H9 (cell line): ENCODE measurements at regions not wholly inside any gene's neighbourhood (a gene's known extent, or its start where the extent isn't known, plus 50 kb on each side); places are given as distances from the start of the nearest gene placed in this dataset.

ENCODE experiments used
- DNase-seq: peaks from one replicate; pipeline ENCODE4 v3.0.0-alpha.2; 2017
- H2AFZ ChIP-seq: one replicate; pipeline ENCODE4 v1.6.1; 2013; ENCODE audit warnings: mild to moderate bottlenecking, low read length, control low read depth, moderate library complexity
- H2AK5ac ChIP-seq: 2 replicates; pipeline ENCODE4 v1.6.1; 2013; ENCODE audit warnings: low read length, control low read depth, mixed read lengths; ENCODE audit not compliant: insufficient read length
- H2BK120ac ChIP-seq: one replicate; pipeline ENCODE4 v1.6.1; 2013; ENCODE audit warnings: low read depth, mild to moderate bottlenecking, low read length, control low read depth, inconsistent platforms; ENCODE audit not compliant: poor library complexity, severe bottlenecking
- H2BK12ac ChIP-seq: 2 replicates; pipeline ENCODE4 v1.6.1; 2013; ENCODE audit warnings: low read length, control low read depth, mixed read lengths, low read depth; ENCODE audit not compliant: insufficient read length
- H2BK15ac ChIP-seq: 2 replicates; pipeline ENCODE4 v1.6.1; 2013; ENCODE audit warnings: low read depth, low read length, control low read depth
- H2BK20ac ChIP-seq: one replicate; pipeline ENCODE4 v1.6.1; 2013; ENCODE audit warnings: low read depth, mild to moderate bottlenecking, low read length, control low read depth, inconsistent platforms; ENCODE audit not compliant: poor library complexity, severe bottlenecking
- H2BK5ac ChIP-seq: 2 replicates; pipeline ENCODE4 v1.6.1; 2013; ENCODE audit warnings: low read length, control low read depth, mixed read lengths; ENCODE audit not compliant: insufficient read length
- H3K14ac ChIP-seq: 2 replicates; pipeline ENCODE4 v1.6.1; 2013; ENCODE audit warnings: low read length, control low read depth; ENCODE audit not compliant: insufficient read depth
- H3K18ac ChIP-seq: 2 replicates; pipeline ENCODE4 v1.6.1; 2013; ENCODE audit warnings: low read depth, mild to moderate bottlenecking, mixed read lengths, low read length, control low read depth; ENCODE audit not compliant: insufficient read length
- H3K23ac ChIP-seq: 2 replicates; pipeline ENCODE4 v1.6.1; 2013; ENCODE audit warnings: low read length, control low read depth, mixed read lengths, low read depth; ENCODE audit not compliant: insufficient read length
- H3K23me2 ChIP-seq: 2 replicates; pipeline ENCODE4 v1.6.1; 2013; ENCODE audit warnings: low read depth, mild to moderate bottlenecking, mixed read lengths, low read length, control low read depth; ENCODE audit not compliant: insufficient read length, poor library complexity, severe bottlenecking
- H3K27ac ChIP-seq: 2 replicates; pipeline ENCODE4 v1.5.1; 2013; ENCODE audit warnings: low read length, control low read depth, mixed read lengths, low read depth; ENCODE audit not compliant: insufficient read length
- H3K27me3 ChIP-seq: 2 replicates; pipeline ENCODE4 v1.6.1; 2013; ENCODE audit warnings: low read length, control low read depth, inconsistent platforms; ENCODE audit not compliant: insufficient read depth
- H3K4ac ChIP-seq: 2 replicates; pipeline ENCODE4 v1.6.1; 2013; ENCODE audit warnings: low read depth, mild to moderate bottlenecking, control low read depth, inconsistent platforms, low read length, moderate library complexity
- H3K4me1 ChIP-seq: 2 replicates; pipeline ENCODE4 v1.6.1; 2013; ENCODE audit warnings: low read length, control low read depth, inconsistent platforms; ENCODE audit not compliant: insufficient read depth
- H3K4me2 ChIP-seq: 2 replicates; pipeline ENCODE4 v1.6.1; 2013; ENCODE audit warnings: low read length, control low read depth, mixed read lengths; ENCODE audit not compliant: insufficient read length, insufficient read depth
- H3K56ac ChIP-seq: 2 replicates; pipeline ENCODE4 v1.6.1; 2013; ENCODE audit warnings: low read depth, mild to moderate bottlenecking, mixed read lengths, low read length, control low read depth; ENCODE audit not compliant: insufficient read length
- H3K79me1 ChIP-seq: 2 replicates; pipeline ENCODE4 v1.6.1; 2013; ENCODE audit warnings: low read depth, mild to moderate bottlenecking, moderate library complexity, low read length, control low read depth, inconsistent platforms; ENCODE audit not compliant: insufficient read depth, poor library complexity, severe bottlenecking
- H3K79me2 ChIP-seq: 2 replicates; pipeline ENCODE4 v1.6.1; 2013; ENCODE audit warnings: low read length, control low read depth, inconsistent platforms; ENCODE audit not compliant: insufficient read depth
- H3K9ac ChIP-seq: 2 replicates; pipeline ENCODE4 v1.6.1; 2013; ENCODE audit warnings: low read length, control low read depth, mixed read lengths; ENCODE audit not compliant: insufficient read length; ENCODE audit errors: extremely low read depth
- H3K9me3 ChIP-seq: one replicate; pipeline ENCODE4 v1.6.1; 2013; ENCODE audit warnings: low read depth, low read length, inconsistent platforms; ENCODE audit not compliant: control insufficient read depth
- H3T11ph ChIP-seq: one replicate; pipeline ENCODE4 v1.6.1; 2013; ENCODE audit warnings: mild to moderate bottlenecking, low read length, control low read depth, inconsistent platforms
- H4K20me1 ChIP-seq: one replicate; pipeline ENCODE4 v1.6.1; 2013; ENCODE audit not compliant: control insufficient read depth, insufficient read length, insufficient read depth
- H4K5ac ChIP-seq: 2 replicates; pipeline ENCODE4 v1.6.1; 2013; ENCODE audit warnings: low read depth, mild to moderate bottlenecking, mixed read lengths, low read length, control low read depth; ENCODE audit not compliant: insufficient read length
- H4K8ac ChIP-seq: replicated peaks from 2 replicates; pipeline ENCODE4 v1.6.1; 2013; ENCODE audit warnings: low read length, control low read depth, mixed read lengths, low read depth; ENCODE audit not compliant: insufficient read length
- H4K91ac ChIP-seq: 2 replicates; pipeline ENCODE4 v1.6.1; 2013; ENCODE audit warnings: low read depth, mild to moderate bottlenecking, moderate library complexity, mixed read lengths, low read length, control low read depth; ENCODE audit not compliant: insufficient read length
- H3K27ac Mint-ChIP-seq, 3 experiments: 2 replicates in 2 of 3; 3 replicates in 1 of 3; pipeline ENCODE4 v1.8.0; 2020 to 2021; ENCODE audit warnings: mixed read lengths in 3 of 3, mild to moderate bottlenecking in 1 of 3, moderate library complexity in 1 of 3
- H3K27me3 Mint-ChIP-seq: 2 replicates; pipeline ENCODE4 v1.8.0; 2021; ENCODE audit warnings: low read depth, mild to moderate bottlenecking, moderate library complexity, mixed read lengths
- H3K36me3 Mint-ChIP-seq, 3 experiments: 2 replicates in 2 of 3; 3 replicates in 1 of 3; pipeline ENCODE4 v1.8.0; 2020 to 2021; ENCODE audit warnings: low read depth in 3 of 3, mixed read lengths in 3 of 3; ENCODE audit not compliant: insufficient read depth in 1 of 3
- H3K4me1 Mint-ChIP-seq, 2 experiments: 2 replicates each; pipeline ENCODE4 v1.8.0; 2020; ENCODE audit warnings: mixed read lengths in 2 of 2
- H3K4me3 Mint-ChIP-seq, 2 experiments: 2 replicates in 1 of 2; 3 replicates in 1 of 2; pipeline ENCODE4 v1.8.0; 2020 to 2021; ENCODE audit warnings: mild to moderate bottlenecking in 2 of 2, mixed read lengths in 2 of 2, moderate library complexity in 1 of 2
- H3K9me3 Mint-ChIP-seq, 2 experiments: 2 replicates in 1 of 2; 3 replicates in 1 of 2; pipeline ENCODE4 v1.8.0; 2020; ENCODE audit warnings: mild to moderate bottlenecking in 2 of 2, mixed read lengths in 2 of 2, moderate library complexity in 1 of 2
- whole genome bisulfite sequencing: extraction: QIAGEN DNeasy Blood & Tissue Kit; methylation state at CpG from one replicate; pipeline ENCODE4 v1.1.7; 2013; ENCODE audit warnings: missing lambda C conversion rate, low lambda C conversion rate, mixed read lengths; ENCODE audit not compliant: insufficient read length; ENCODE audit errors: extremely low coverage; 5-methylcytosine and 5-hydroxymethylcytosine counted together
- TF ChIP-seq, protein P1 (sequence below): fragments of 200-600 bp; sonication (generic); conservative IDR thresholded peaks from 3 replicates; pipeline ENCODE4 v1.8.0; 2021; ENCODE audit warnings: antibody characterized with exemption, mild to moderate bottlenecking

DNA sequence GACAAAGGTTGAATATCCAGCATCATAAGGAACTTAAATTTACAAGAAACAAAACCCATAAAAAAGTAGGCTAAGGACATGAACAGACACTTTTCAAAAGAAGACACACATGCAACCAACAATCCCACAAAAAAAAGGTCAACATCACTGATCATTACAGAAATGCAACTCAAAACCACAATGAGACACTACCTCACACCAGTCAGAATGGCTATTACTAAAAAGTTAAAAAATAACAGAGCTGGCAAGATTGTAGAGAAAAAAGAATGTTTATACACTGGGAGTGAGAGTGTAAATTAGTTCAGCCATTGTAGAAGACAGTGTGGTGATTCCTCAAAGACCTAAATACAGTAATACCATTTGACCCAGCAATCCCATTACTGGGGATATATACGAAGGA, 474.7 kb downstream of the TRIML1 start:
- H3K18ac ChIP-seq, result no peak overlapping the region
- no peak overlapping the region for H2AFZ ChIP-seq

More for the DNA sequence above, 474.7 kb downstream of the TRIML1 start:
- Histone ChIP-seq H2BK15ac (no peak overlapping the region), H3K27me3 (no peaks in the 10 kb centered on the region), H3K27ac (no peak overlapping the region), H3T11ph (no peak overlapping the region), H4K8ac (no peak overlapping the region), H3K23me2 (no peaks in the 10 kb centered on the region), H4K91ac (no peak overlapping the region), H3K4me2 (no peak overlapping the region), H3K14ac (no peak overlapping the region), H3K79me2 (no peaks in the 10 kb centered on the region), H2BK120ac (no peak overlapping the region), H3K4ac (no peak overlapping the region), H4K20me1 (no peaks in the 10 kb centered on the region), H4K5ac (no peak overlapping the region), H3K23ac (no peak overlapping the region), H3K4me1 (no peaks in the 10 kb centered on the region), H2BK5ac (no peak overlapping the region), H3K9me3 (no peaks in the 10 kb centered on the region), H2AK5ac (no peak overlapping the region), H3K56ac (no peak overlapping the region), H3K9ac (no peak overlapping the region), H2BK12ac (no peak overlapping the region), H2BK20ac (no peak overlapping the region), H3K79me1 (no peaks in the 10 kb centered on the region)
- H3K27me3 Mint-ChIP-seq, result peaks cover 16% of the 10 kb centered on the region
- H3K27ac Mint-ChIP-seq, result no peak overlapping the region
- TF ChIP-seq, protein P1, sequence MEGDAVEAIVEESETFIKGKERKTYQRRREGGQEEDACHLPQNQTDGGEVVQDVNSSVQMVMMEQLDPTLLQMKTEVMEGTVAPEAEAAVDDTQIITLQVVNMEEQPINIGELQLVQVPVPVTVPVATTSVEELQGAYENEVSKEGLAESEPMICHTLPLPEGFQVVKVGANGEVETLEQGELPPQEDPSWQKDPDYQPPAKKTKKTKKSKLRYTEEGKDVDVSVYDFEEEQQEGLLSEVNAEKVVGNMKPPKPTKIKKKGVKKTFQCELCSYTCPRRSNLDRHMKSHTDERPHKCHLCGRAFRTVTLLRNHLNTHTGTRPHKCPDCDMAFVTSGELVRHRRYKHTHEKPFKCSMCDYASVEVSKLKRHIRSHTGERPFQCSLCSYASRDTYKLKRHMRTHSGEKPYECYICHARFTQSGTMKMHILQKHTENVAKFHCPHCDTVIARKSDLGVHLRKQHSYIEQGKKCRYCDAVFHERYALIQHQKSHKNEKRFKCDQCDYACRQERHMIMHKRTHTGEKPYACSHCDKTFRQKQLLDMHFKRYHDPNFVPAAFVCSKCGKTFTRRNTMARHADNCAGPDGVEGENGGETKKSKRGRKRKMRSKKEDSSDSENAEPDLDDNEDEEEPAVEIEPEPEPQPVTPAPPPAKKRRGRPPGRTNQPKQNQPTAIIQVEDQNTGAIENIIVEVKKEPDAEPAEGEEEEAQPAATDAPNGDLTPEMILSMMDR, result no peak
- no peak for DNase-seq
- H3K9me3 Mint-ChIP-seq, result peaks cover 0 to 2% of the 10 kb centered on the region in 2 experiments; a peak in 1 of 5 replicates
- H3K4me3 Mint-ChIP-seq, result no peak overlapping the region
- no peaks in the 10 kb centered on the region; a peak in 1 of 7 replicates for H3K36me3 Mint-ChIP-seq
- peaks cover under 1 to 1% of the 10 kb centered on the region in 2 experiments for H3K4me1 Mint-ChIP-seq
- WGBS, result no CpG with 5 or more reads among the region's 1 CpG
